WTC11 (cell line): ENCODE measurements at regions not wholly inside any gene's neighbourhood (a gene's known extent, or its start where the extent isn't known, plus 50 kb on each side); places are given as distances from the start of the nearest gene placed in this dataset.

Source experiments
- ATAC-seq: fragments of 200-7000 bp; cut with Tn5 transposase; 2 replicates; pipeline ENCODE4 v1.10.0; 2021; ENCODE audit warnings: mild to moderate bottlenecking, moderate library complexity
- CTCF ChIA-PET: fragments of 300-600 bp; sonication (Branson Sonifier 250); formaldehyde crosslinking; loops from one replicate; lab custom pipeline; 2021; ENCODE audit warnings: antibody characterized with exemption; lab: Charles Lee
- POLR2A ChIA-PET: fragments of 350-600 bp; sonication (Branson Sonifier 250); formaldehyde crosslinking; loops from one replicate; lab custom pipeline; 2021; ENCODE audit warnings: antibody characterized with exemption; lab: Charles Lee
- DNase-seq: peaks from one replicate; pipeline ENCODE4 v3.0.0; 2021; ENCODE audit warnings: low spot score
- H3K27ac Mint-ChIP-seq: 2 replicates; pipeline ENCODE4 v1.8.0; 2021; ENCODE audit warnings: mixed read lengths
- H3K27me3 Mint-ChIP-seq: 2 replicates; pipeline ENCODE4 v1.8.0; 2021; ENCODE audit warnings: low read depth, mild to moderate bottlenecking, moderate library complexity, mixed read lengths
- H3K36me3 Mint-ChIP-seq: 2 replicates; pipeline ENCODE4 v1.8.0; 2021; ENCODE audit warnings: mixed read lengths
- H3K4me1 Mint-ChIP-seq: 2 replicates; pipeline ENCODE4 v1.8.0; 2022; ENCODE audit warnings: mixed read lengths
- H3K4me3 Mint-ChIP-seq: 2 replicates; pipeline ENCODE4 v1.8.0; 2021; ENCODE audit warnings: mild to moderate bottlenecking, moderate library complexity, mixed read lengths
- H3K9me3 Mint-ChIP-seq: 2 replicates; pipeline ENCODE4 v1.8.0; 2021; ENCODE audit warnings: mixed read lengths
- FOXJ3 ChIP-seq: sonication (generic); formaldehyde crosslinking; IDR thresholded peaks from 2 replicates; pipeline ENCODE4 v1.9.0; 2021; ENCODE audit warnings: missing genetic modification reagents, mild to moderate bottlenecking, borderline replicate concordance
- FOXP1 ChIP-seq: sonication (generic); formaldehyde crosslinking; IDR thresholded peaks from 2 replicates; pipeline ENCODE4 v1.8.0; 2022; ENCODE audit warnings: missing genetic modification reagents, mild to moderate bottlenecking, moderate library complexity, borderline replicate concordance
- GABPB1 ChIP-seq: sonication (generic); formaldehyde crosslinking; IDR thresholded peaks from 2 replicates; pipeline ENCODE4 v1.8.1; 2023; ENCODE audit warnings: mild to moderate bottlenecking, missing genetic modification reagents
- JUN ChIP-seq: sonication (generic); formaldehyde crosslinking; IDR thresholded peaks from 2 replicates; pipeline ENCODE4 v1.8.0; 2023; ENCODE audit warnings: mild to moderate bottlenecking, missing genetic modification reagents
- KAT7 ChIP-seq: sonication (generic); formaldehyde crosslinking; IDR thresholded peaks from 2 replicates; pipeline ENCODE4 v1.8.1; 2023; ENCODE audit warnings: missing genetic modification reagents, mild to moderate bottlenecking, borderline replicate concordance
- NFATC4 ChIP-seq: fragments of 250-450 bp; sonication (Bioruptor Pico); IDR thresholded peaks from 2 replicates; pipeline ENCODE4 v1.9.0; 2021; ENCODE audit warnings: mild to moderate bottlenecking
- NFYB ChIP-seq: sonication (generic); formaldehyde crosslinking; conservative IDR thresholded peaks from 2 replicates; pipeline ENCODE4 v1.8.0; 2022; ENCODE audit warnings: low read depth, missing genetic modification reagents
- NR1H2 ChIP-seq: sonication (generic); formaldehyde crosslinking; IDR thresholded peaks from 2 replicates; pipeline ENCODE4 v1.9.0; 2021; ENCODE audit warnings: mild to moderate bottlenecking, moderate library complexity, missing genetic modification reagents
- NR2C2 ChIP-seq: sonication (generic); formaldehyde crosslinking; IDR thresholded peaks from 2 replicates; pipeline ENCODE4 v1.8.0; 2022; ENCODE audit warnings: mild to moderate bottlenecking, missing genetic modification reagents
- RELA ChIP-seq: sonication (generic); formaldehyde crosslinking; IDR thresholded peaks from 2 replicates; pipeline ENCODE4 v1.8.1; 2022; ENCODE audit warnings: missing genetic modification reagents, mild to moderate bottlenecking, borderline replicate concordance
- SMAD4 ChIP-seq: sonication (generic); formaldehyde crosslinking; IDR thresholded peaks from 2 replicates; pipeline ENCODE4 v1.8.0; 2022; ENCODE audit warnings: mild to moderate bottlenecking, missing genetic modification reagents
- SP1 ChIP-seq: sonication (generic); formaldehyde crosslinking; conservative IDR thresholded peaks from 2 replicates; pipeline ENCODE4 v1.8.1; 2022; ENCODE audit warnings: missing genetic modification reagents
- TCF7 ChIP-seq: sonication (generic); formaldehyde crosslinking; IDR thresholded peaks from 2 replicates; pipeline ENCODE4 v1.8.0; 2022; ENCODE audit warnings: mild to moderate bottlenecking, low read depth, missing genetic modification reagents, moderate library complexity
- TEAD4 ChIP-seq: sonication (generic); formaldehyde crosslinking; IDR thresholded peaks from 2 replicates; pipeline ENCODE4 v1.8.0; 2022; ENCODE audit warnings: mild to moderate bottlenecking, missing genetic modification reagents
- ZBTB21 ChIP-seq: sonication (generic); formaldehyde crosslinking; IDR thresholded peaks from 2 replicates; pipeline ENCODE4 v1.8.1; 2023; ENCODE audit warnings: mild to moderate bottlenecking, missing genetic modification reagents, borderline replicate concordance
- ZNF138 ChIP-seq: sonication (generic); formaldehyde crosslinking; conservative IDR thresholded peaks from 2 replicates; pipeline ENCODE4 v1.8.1; 2022; ENCODE audit warnings: mild to moderate bottlenecking, moderate library complexity, missing genetic modification reagents
- TF ChIP-seq, protein P1 (sequence below): sonication (generic); formaldehyde crosslinking; IDR thresholded peaks from 2 replicates; pipeline ENCODE4 v1.8.0; 2023; ENCODE audit warnings: missing genetic modification reagents
- TF ChIP-seq, protein P2 (sequence below): sonication (generic); formaldehyde crosslinking; IDR thresholded peaks from 2 replicates; pipeline ENCODE4 v1.8.1; 2022; ENCODE audit warnings: missing genetic modification reagents, borderline replicate concordance
- TF ChIP-seq, protein P3 (sequence below): sonication (generic); formaldehyde crosslinking; IDR thresholded peaks from 2 replicates; pipeline ENCODE4 v1.8.0; 2022; ENCODE audit warnings: mild to moderate bottlenecking, missing genetic modification reagents
- TF ChIP-seq, protein P4 (sequence below): sonication (generic); formaldehyde crosslinking; IDR thresholded peaks from 2 replicates; pipeline ENCODE4 v1.8.1; 2023; ENCODE audit warnings: mild to moderate bottlenecking, missing genetic modification reagents, moderate library complexity
- TF ChIP-seq, protein P5 (sequence below): fragments of 200-600 bp; IDR thresholded peaks from 2 replicates; pipeline ENCODE4 v1.8.0; 2022; ENCODE audit warnings: antibody characterized with exemption
- TF ChIP-seq, protein P6 (sequence below): fragments of 250-450 bp; sonication (Bioruptor Pico); IDR thresholded peaks from 2 replicates; pipeline ENCODE4 v1.9.0; 2021; ENCODE audit warnings: mild to moderate bottlenecking

DNA sequence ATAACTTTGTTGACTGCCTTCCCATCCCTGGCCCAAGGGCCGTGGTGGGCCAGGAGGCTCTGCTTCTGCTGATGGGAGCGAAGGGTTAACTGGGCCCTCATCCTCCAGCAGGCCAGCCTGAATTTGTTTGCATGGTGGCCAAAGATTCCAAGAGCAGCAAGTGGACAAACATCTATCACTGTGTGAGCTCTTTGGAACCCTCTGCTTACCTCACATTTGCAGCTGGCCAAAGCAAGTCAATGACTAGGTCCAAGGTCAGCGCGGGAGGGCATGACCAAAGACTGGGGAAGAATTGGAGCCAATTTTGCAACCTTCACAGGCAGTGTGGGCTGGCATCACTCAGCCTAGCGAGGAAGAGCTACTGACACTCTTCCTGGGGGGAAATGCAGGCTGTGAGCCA is 67.8 kb upstream of the ATP6AP2 start:
- CTCF ChIA-PET: interaction anchor here (0.6 kb wide), 1 partner anchor 14 kb away, joined by 3 read pairs; no protein-coding TSS in a partner anchor
- ATAC-seq (no peak), DNase-seq (no peak)
- Mint-ChIP-seq H3K36me3 (no peaks in the 10 kb centered on the region), H3K27ac (no peak overlapping the region; the same call in 1 of the 2 replicates), H3K27me3 (no peaks in the 10 kb centered on the region; the same call in 1 of the 2 replicates), H3K4me1 (no peaks in the 10 kb centered on the region), H3K4me3 (no peak overlapping the region), H3K9me3 (no peaks in the 10 kb centered on the region)
- TF ChIP-seq ZBTB21 (no peak), NFYB (CRISPR knock-in tag) (no peak), KAT7 (CRISPR knock-in tag) (no peak), TEAD4 (no peak), ZNF138 (CRISPR knock-in tag) (no peak), FOXJ3 (CRISPR knock-in tag) (no peak), SMAD4 (CRISPR knock-in tag) (no peak), RELA (no peak), TCF7 (CRISPR knock-in tag) (no peak), FOXP1 (CRISPR knock-in tag) (no peak), NR1H2 (CRISPR knock-in tag) (no peak), NR2C2 (CRISPR knock-in tag) (no peak), GABPB1 (no peak), JUN (no peak)
- TF ChIP-seq, protein P1, sequence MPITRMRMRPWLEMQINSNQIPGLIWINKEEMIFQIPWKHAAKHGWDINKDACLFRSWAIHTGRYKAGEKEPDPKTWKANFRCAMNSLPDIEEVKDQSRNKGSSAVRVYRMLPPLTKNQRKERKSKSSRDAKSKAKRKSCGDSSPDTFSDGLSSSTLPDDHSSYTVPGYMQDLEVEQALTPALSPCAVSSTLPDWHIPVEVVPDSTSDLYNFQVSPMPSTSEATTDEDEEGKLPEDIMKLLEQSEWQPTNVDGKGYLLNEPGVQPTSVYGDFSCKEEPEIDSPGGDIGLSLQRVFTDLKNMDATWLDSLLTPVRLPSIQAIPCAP: no peak
- TF ChIP-seq, protein P2, sequence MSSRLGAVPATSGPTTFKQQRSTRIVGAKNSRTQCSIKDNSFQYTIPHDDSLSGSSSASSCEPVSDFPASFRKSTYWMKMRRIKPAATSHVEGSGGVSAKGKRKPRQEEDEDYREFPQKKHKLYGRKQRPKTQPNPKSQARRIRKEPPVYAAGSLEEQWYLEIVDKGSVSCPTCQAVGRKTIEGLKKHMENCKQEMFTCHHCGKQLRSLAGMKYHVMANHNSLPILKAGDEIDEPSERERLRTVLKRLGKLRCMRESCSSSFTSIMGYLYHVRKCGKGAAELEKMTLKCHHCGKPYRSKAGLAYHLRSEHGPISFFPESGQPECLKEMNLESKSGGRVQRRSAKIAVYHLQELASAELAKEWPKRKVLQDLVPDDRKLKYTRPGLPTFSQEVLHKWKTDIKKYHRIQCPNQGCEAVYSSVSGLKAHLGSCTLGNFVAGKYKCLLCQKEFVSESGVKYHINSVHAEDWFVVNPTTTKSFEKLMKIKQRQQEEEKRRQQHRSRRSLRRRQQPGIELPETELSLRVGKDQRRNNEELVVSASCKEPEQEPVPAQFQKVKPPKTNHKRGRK: no peak
- TF ChIP-seq, protein P3, sequence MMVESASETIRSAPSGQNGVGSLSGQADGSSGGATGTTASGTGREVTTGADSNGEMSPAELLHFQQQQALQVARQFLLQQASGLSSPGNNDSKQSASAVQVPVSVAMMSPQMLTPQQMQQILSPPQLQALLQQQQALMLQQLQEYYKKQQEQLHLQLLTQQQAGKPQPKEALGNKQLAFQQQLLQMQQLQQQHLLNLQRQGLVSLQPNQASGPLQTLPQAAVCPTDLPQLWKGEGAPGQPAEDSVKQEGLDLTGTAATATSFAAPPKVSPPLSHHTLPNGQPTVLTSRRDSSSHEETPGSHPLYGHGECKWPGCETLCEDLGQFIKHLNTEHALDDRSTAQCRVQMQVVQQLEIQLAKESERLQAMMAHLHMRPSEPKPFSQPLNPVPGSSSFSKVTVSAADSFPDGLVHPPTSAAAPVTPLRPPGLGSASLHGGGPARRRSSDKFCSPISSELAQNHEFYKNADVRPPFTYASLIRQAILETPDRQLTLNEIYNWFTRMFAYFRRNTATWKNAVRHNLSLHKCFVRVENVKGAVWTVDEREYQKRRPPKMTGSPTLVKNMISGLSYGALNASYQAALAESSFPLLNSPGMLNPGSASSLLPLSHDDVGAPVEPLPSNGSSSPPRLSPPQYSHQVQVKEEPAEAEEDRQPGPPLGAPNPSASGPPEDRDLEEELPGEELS: no peak
- TF ChIP-seq, protein P4, sequence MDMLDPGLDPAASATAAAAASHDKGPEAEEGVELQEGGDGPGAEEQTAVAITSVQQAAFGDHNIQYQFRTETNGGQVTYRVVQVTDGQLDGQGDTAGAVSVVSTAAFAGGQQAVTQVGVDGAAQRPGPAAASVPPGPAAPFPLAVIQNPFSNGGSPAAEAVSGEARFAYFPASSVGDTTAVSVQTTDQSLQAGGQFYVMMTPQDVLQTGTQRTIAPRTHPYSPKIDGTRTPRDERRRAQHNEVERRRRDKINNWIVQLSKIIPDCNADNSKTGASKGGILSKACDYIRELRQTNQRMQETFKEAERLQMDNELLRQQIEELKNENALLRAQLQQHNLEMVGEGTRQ (CRISPR knock-in tag): no peak
- TF ChIP-seq, protein P5, sequence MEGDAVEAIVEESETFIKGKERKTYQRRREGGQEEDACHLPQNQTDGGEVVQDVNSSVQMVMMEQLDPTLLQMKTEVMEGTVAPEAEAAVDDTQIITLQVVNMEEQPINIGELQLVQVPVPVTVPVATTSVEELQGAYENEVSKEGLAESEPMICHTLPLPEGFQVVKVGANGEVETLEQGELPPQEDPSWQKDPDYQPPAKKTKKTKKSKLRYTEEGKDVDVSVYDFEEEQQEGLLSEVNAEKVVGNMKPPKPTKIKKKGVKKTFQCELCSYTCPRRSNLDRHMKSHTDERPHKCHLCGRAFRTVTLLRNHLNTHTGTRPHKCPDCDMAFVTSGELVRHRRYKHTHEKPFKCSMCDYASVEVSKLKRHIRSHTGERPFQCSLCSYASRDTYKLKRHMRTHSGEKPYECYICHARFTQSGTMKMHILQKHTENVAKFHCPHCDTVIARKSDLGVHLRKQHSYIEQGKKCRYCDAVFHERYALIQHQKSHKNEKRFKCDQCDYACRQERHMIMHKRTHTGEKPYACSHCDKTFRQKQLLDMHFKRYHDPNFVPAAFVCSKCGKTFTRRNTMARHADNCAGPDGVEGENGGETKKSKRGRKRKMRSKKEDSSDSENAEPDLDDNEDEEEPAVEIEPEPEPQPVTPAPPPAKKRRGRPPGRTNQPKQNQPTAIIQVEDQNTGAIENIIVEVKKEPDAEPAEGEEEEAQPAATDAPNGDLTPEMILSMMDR: no peak
- POLR2A ChIA-PET: no interaction called here

DNA sequence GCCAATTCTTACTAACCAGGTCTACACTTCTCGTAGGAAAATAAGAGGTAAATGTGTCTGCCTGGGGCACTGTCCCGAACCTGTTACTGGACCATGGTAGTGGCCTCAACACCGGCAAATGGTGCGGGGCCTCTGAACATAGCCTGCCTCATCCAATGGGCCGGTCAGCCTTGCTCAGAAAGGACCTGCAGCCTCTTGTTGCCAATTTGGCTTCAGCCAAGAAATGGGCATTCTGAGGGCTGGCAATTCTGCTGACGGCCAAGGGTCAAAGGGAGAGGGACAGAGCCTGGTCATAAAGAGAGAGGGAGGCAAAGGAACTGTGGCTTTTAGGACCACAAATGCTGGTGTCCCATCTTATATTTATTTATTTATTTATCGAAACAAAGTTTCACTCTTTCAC is 69.5 kb upstream of the ATP6AP2 start:
- POLR2A ChIA-PET: no interaction called here
- CTCF ChIA-PET: no interaction called here
- Mint-ChIP-seq H3K9me3 (no peaks in the 10 kb centered on the region), H3K27me3 (no peaks in the 10 kb centered on the region; the same call in 1 of the 2 replicates), H3K27ac (no peak overlapping the region), H3K36me3 (no peaks in the 10 kb centered on the region), H3K4me1 (no peaks in the 10 kb centered on the region; the same call in 1 of the 2 replicates), H3K4me3 (no peak overlapping the region)
- no peak for DNase-seq
- no peak for ATAC-seq
- TF ChIP-seq NFATC4 (CRISPR knock-in tag): no peak
- TF ChIP-seq TEAD4: no peak
- TF ChIP-seq SP1 (CRISPR knock-in tag): no peak
- no peak for TF ChIP-seq FOXJ3 (CRISPR knock-in tag)
- TF ChIP-seq, protein P6, sequence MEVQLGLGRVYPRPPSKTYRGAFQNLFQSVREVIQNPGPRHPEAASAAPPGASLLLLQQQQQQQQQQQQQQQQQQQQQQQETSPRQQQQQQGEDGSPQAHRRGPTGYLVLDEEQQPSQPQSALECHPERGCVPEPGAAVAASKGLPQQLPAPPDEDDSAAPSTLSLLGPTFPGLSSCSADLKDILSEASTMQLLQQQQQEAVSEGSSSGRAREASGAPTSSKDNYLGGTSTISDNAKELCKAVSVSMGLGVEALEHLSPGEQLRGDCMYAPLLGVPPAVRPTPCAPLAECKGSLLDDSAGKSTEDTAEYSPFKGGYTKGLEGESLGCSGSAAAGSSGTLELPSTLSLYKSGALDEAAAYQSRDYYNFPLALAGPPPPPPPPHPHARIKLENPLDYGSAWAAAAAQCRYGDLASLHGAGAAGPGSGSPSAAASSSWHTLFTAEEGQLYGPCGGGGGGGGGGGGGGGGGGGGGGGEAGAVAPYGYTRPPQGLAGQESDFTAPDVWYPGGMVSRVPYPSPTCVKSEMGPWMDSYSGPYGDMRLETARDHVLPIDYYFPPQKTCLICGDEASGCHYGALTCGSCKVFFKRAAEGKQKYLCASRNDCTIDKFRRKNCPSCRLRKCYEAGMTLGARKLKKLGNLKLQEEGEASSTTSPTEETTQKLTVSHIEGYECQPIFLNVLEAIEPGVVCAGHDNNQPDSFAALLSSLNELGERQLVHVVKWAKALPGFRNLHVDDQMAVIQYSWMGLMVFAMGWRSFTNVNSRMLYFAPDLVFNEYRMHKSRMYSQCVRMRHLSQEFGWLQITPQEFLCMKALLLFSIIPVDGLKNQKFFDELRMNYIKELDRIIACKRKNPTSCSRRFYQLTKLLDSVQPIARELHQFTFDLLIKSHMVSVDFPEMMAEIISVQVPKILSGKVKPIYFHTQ (CRISPR knock-in tag): no peak
